KMS-11 (cell line): ENCODE measurements at regions not wholly inside any gene's neighbourhood (a gene's known extent, or its start where the extent isn't known, plus 50 kb on each side); places are given as distances from the start of the nearest gene placed in this dataset.

Experiments used
- H2AFZ ChIP-seq: fragments of 200-600 bp; sonication (generic); 2 replicates; pipeline ENCODE4 v1.6.1; 2016; ENCODE audit warnings: antibody characterized with exemption, mixed run types, low read depth
- H3K27ac ChIP-seq: fragments of 200-600 bp; sonication (generic); 2 replicates; pipeline ENCODE4 v1.6.1; 2016; ENCODE audit warnings: mild to moderate bottlenecking, mixed run types
- H3K27me3 ChIP-seq: fragments of 200-600 bp; sonication (generic); 2 replicates; pipeline ENCODE4 v1.6.1; 2017; ENCODE audit warnings: mild to moderate bottlenecking, low read depth, mixed run types, moderate library complexity; ENCODE audit not compliant: insufficient read depth
- H3K36me3 ChIP-seq: fragments of 200-600 bp; sonication (generic); 2 replicates; pipeline ENCODE4 v1.6.1; 2017; ENCODE audit warnings: mild to moderate bottlenecking, mixed run types; ENCODE audit not compliant: insufficient read depth
- H3K4me1 ChIP-seq: fragments of 200-600 bp; sonication (generic); 2 replicates; pipeline ENCODE4 v1.6.1; 2016; ENCODE audit warnings: mild to moderate bottlenecking, low read depth, mixed run types; ENCODE audit not compliant: poor library complexity, severe bottlenecking
- H3K4me2 ChIP-seq: fragments of 200-600 bp; sonication (generic); 2 replicates; pipeline ENCODE4 v1.7.0; 2016; ENCODE audit warnings: mild to moderate bottlenecking, mixed run types
- H3K4me3 ChIP-seq: fragments of 200-600 bp; sonication (generic); IDR thresholded peaks from 2 replicates; pipeline ENCODE4 v1.6.1; 2017; ENCODE audit warnings: low read depth, low read length, mixed read lengths; ENCODE audit not compliant: insufficient read depth
- H3K79me2 ChIP-seq: fragments of 200-600 bp; sonication (generic); 2 replicates; pipeline ENCODE4 v1.6.1; 2016; ENCODE audit warnings: low read depth, mixed run types; ENCODE audit not compliant: insufficient read depth
- H3K9ac ChIP-seq: fragments of 200-600 bp; sonication (generic); 2 replicates; pipeline ENCODE4 v1.6.1; 2016; ENCODE audit warnings: mild to moderate bottlenecking, mixed run types
- H4K20me1 ChIP-seq: fragments of 200-600 bp; sonication (generic); 2 replicates; pipeline ENCODE4 v1.6.1; 2016; ENCODE audit warnings: mild to moderate bottlenecking, mixed run types; ENCODE audit not compliant: insufficient read depth
- CTCF ChIP-seq: fragments of 200-600 bp; sonication (generic); conservative IDR thresholded peaks from 2 replicates; pipeline ENCODE4 v1.6.1; 2017; ENCODE audit warnings: low read depth, mild to moderate bottlenecking, antibody characterized with exemption, low read length, moderate library complexity, mixed read lengths

GRCh38 chr12:127148318-127148717 lies 1118.7 kb upstream of the TMEM132C start:
- Histone ChIP-seq H3K4me2 (no peak overlapping the region), H3K27ac (no peak overlapping the region), H3K9ac (no peak overlapping the region), H3K36me3 (no peaks in the 10 kb centered on the region), H3K27me3 (no peaks in the 10 kb centered on the region), H3K4me1 (no peaks in the 10 kb centered on the region), H4K20me1 (no peaks in the 10 kb centered on the region), H3K79me2 (no peaks in the 10 kb centered on the region), H3K4me3 (no peak overlapping the region), H2AFZ (no peak overlapping the region)
- no peak for TF ChIP-seq CTCF

GRCh38 chr12:127149226-127149964 lies 1117.6 kb upstream of the TMEM132C start:
- no peaks in the 10 kb centered on the region for H3K4me1 ChIP-seq
- H3K27me3 ChIP-seq, result no peaks in the 10 kb centered on the region
- no peak overlapping the region for H3K27ac ChIP-seq
- H3K79me2 ChIP-seq, result no peaks in the 10 kb centered on the region
- H2AFZ ChIP-seq, result no peak overlapping the region
- TF ChIP-seq CTCF, result no peak
- no peak overlapping the region for H3K4me2 ChIP-seq
- H3K36me3 ChIP-seq, result no peaks in the 10 kb centered on the region
- no peak overlapping the region for H3K4me3 ChIP-seq
- no peak overlapping the region for H3K9ac ChIP-seq
- H4K20me1 ChIP-seq, result no peaks in the 10 kb centered on the region

- Histone ChIP-seq H4K20me1 (no peaks in the 10 kb centered on the region), H3K9ac (no peak overlapping the region), H3K36me3 (no peaks in the 10 kb centered on the region), H3K4me2 (no peak overlapping the region), H3K4me3 (no peak overlapping the region), H3K27ac (no peak overlapping the region), H3K79me2 (no peaks in the 10 kb centered on the region), H3K27me3 (no peaks in the 10 kb centered on the region), H2AFZ (no peak overlapping the region), H3K4me1 (no peaks in the 10 kb centered on the region)
- TF ChIP-seq CTCF, result no peak
Measured at GRCh38 chr12:127150028-127150427, 1116.9 kb upstream of the TMEM132C start.

GRCh38 chr12:127150479-127150878 lies 1116.5 kb upstream of the TMEM132C start:
- no peaks in the 10 kb centered on the region for H3K4me1 ChIP-seq
- H4K20me1 ChIP-seq, result no peaks in the 10 kb centered on the region
- H3K79me2 ChIP-seq, result no peaks in the 10 kb centered on the region
- no peaks in the 10 kb centered on the region for H3K36me3 ChIP-seq
- no peaks in the 10 kb centered on the region for H3K27me3 ChIP-seq
- no peak for TF ChIP-seq CTCF
- H3K4me3 ChIP-seq, result no peak overlapping the region
- no peak overlapping the region for H3K4me2 ChIP-seq
- no peak overlapping the region for H3K27ac ChIP-seq
- no peak overlapping the region for H2AFZ ChIP-seq
- no peak overlapping the region for H3K9ac ChIP-seq
